ENCODE measurements at regions not wholly inside any gene's neighbourhood (a gene's known extent, or its start where the extent isn't known, plus 50 kb on each side); places are given as distances from the start of the nearest gene placed in this dataset.
"Not testable (repeated sequence)": the region's sequence is repeated elsewhere in the genome, so short reads cannot be mapped to it uniquely, and the experiment has no call there.

DNA sequence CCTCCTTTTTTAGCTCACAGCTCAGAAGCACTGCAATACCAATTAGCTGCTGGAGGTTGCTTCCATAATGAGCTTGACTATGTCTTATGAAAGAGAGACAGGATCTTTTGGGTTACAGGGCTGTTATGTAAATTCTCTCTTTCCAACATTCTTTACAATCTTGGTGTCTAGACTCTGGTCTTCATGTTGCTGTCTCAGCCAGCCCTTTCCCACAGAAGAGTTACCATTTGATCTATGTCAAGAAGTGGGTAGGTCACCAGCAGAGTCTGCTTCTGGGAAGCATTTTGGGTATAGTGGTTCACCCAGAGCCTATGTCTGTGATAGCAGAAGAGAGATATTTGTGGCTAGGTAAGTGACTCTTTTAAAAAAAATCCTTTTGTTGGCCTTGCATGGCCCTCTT is 234.5 kb downstream of the SATB1 start:
- no peak overlapping the region for H3K9ac ChIP-seq (ENCODE audit: low read depth, low read length)
- H3K4me1 ChIP-seq (ENCODE audit: control insufficient read depth, insufficient read depth, low read length): no peaks in the 10 kb centered on the region
- no peaks in the 10 kb centered on the region for H3K9me3 ChIP-seq (ENCODE audit: control insufficient read depth, insufficient read depth, low read length)
- H3K4me3 ChIP-seq (ENCODE audit: low read depth, low read length): no peak overlapping the region
- no peaks in the 10 kb centered on the region for H3K27me3 ChIP-seq (ENCODE audit: control insufficient read depth, insufficient read depth, low read length)
- H3K27ac ChIP-seq (ENCODE audit: low read depth, low read length): no peak overlapping the region
- no peaks in the 10 kb centered on the region for H3K36me3 ChIP-seq (ENCODE audit: control insufficient read depth, insufficient read depth, low read length)

- H3K9me3 ChIP-seq (ENCODE audit: control insufficient read depth, insufficient read depth, low read length): no peaks in the 10 kb centered on the region
- H3K9ac ChIP-seq (ENCODE audit: low read depth, low read length): no peak overlapping the region
- H3K27me3 ChIP-seq (ENCODE audit: control insufficient read depth, insufficient read depth, low read length): no peaks in the 10 kb centered on the region
- H3K27ac ChIP-seq (ENCODE audit: low read depth, low read length): no peak overlapping the region
- H3K4me3 ChIP-seq (ENCODE audit: low read depth, low read length): no peak overlapping the region
- no peaks in the 10 kb centered on the region for H3K4me1 ChIP-seq (ENCODE audit: control insufficient read depth, insufficient read depth, low read length)
- no peaks in the 10 kb centered on the region for H3K36me3 ChIP-seq (ENCODE audit: control insufficient read depth, insufficient read depth, low read length)
These were observed 235.7 kb downstream of the SATB1 start for GRCh38 chr3:18189282-18190050.

DNA sequence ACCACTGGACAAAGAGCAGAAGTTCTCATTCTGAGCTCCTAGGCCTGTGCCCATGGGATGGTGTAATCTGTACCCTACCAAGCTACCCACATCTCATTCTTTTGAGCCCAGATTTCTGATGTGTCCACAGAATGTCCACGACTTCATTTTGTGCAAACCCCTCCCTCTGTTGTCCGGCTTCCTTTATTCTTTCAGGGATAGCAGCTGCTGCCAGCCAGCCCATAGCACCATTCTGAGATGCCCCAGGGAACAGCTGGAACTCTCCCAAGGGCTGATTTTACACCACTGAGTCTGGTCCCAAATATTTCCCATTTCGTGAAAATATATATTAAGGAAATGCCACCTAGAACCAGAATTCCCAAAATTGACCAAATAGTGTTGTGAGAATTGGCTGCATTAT is 236.6 kb downstream of the SATB1 start:
- Histone ChIP-seq H3K4me1 (ENCODE audit: control insufficient read depth, insufficient read depth, low read length) (no peaks in the 10 kb centered on the region), H3K4me3 (ENCODE audit: low read depth, low read length) (no peak overlapping the region), H3K27me3 (ENCODE audit: control insufficient read depth, insufficient read depth, low read length) (no peaks in the 10 kb centered on the region), H3K9me3 (ENCODE audit: control insufficient read depth, insufficient read depth, low read length) (no peaks in the 10 kb centered on the region), H3K9ac (ENCODE audit: low read depth, low read length) (no peak overlapping the region), H3K36me3 (ENCODE audit: control insufficient read depth, insufficient read depth, low read length) (no peaks in the 10 kb centered on the region), H3K27ac (ENCODE audit: low read depth, low read length) (no peak overlapping the region)

GRCh38 chr3:18185624-18186023 is 239.5 kb downstream of the SATB1 start:
- no peak overlapping the region for H3K4me3 ChIP-seq (ENCODE audit: low read depth, low read length)
- no peaks in the 10 kb centered on the region for H3K4me1 ChIP-seq (ENCODE audit: control insufficient read depth, insufficient read depth, low read length)
- no peaks in the 10 kb centered on the region for H3K9me3 ChIP-seq (ENCODE audit: control insufficient read depth, insufficient read depth, low read length)
- no peaks in the 10 kb centered on the region for H3K36me3 ChIP-seq (ENCODE audit: control insufficient read depth, insufficient read depth, low read length)
- no peak overlapping the region for H3K27ac ChIP-seq (ENCODE audit: low read depth, low read length)
- no peak overlapping the region for H3K9ac ChIP-seq (ENCODE audit: low read depth, low read length)
- no peaks in the 10 kb centered on the region for H3K27me3 ChIP-seq (ENCODE audit: control insufficient read depth, insufficient read depth, low read length)

- H3K4me1 ChIP-seq (ENCODE audit: control insufficient read depth, insufficient read depth, low read length); H3K9me3 ChIP-seq (ENCODE audit: control insufficient read depth, insufficient read depth, low read length); H3K9ac ChIP-seq (ENCODE audit: low read depth, low read length); H3K27me3 ChIP-seq (ENCODE audit: control insufficient read depth, insufficient read depth, low read length); H3K36me3 ChIP-seq (ENCODE audit: control insufficient read depth, insufficient read depth, low read length); H3K27ac ChIP-seq (ENCODE audit: low read depth, low read length); H3K4me3 ChIP-seq (ENCODE audit: low read depth, low read length): not testable (repeated sequence)
These were observed 242.2 kb downstream of the SATB1 start for GRCh38 chr3:18182923-18183322.

DNA sequence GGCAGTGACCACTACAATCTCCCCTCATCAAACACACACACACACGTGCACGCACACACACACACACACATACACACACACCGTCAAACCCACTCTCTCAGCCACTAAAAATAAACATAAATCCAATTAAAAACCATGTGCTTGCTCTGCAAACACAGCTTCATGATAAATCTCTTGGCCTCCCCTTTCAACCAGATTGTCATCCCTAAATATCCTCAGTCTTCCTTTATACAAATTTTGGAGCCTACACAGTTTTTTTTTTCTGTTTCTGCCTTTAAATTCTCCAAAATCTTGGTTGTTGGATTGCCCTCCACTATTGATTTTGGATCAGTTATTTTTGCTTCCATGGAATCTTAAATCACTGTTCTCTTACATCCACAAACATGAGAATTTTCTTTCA is 245.6 kb downstream of the SATB1 start:
- no peaks in the 10 kb centered on the region for H3K27me3 ChIP-seq (ENCODE audit: control insufficient read depth, insufficient read depth, low read length)
- H3K9ac ChIP-seq (ENCODE audit: low read depth, low read length): no peak overlapping the region
- no peaks in the 10 kb centered on the region for H3K36me3 ChIP-seq (ENCODE audit: control insufficient read depth, insufficient read depth, low read length)
- H3K4me3 ChIP-seq (ENCODE audit: low read depth, low read length): no peak overlapping the region
- no peaks in the 10 kb centered on the region for H3K9me3 ChIP-seq (ENCODE audit: control insufficient read depth, insufficient read depth, low read length)
- H3K4me1 ChIP-seq (ENCODE audit: control insufficient read depth, insufficient read depth, low read length): no peaks in the 10 kb centered on the region
- H3K27ac ChIP-seq (ENCODE audit: low read depth, low read length): no peak overlapping the region

DNA sequence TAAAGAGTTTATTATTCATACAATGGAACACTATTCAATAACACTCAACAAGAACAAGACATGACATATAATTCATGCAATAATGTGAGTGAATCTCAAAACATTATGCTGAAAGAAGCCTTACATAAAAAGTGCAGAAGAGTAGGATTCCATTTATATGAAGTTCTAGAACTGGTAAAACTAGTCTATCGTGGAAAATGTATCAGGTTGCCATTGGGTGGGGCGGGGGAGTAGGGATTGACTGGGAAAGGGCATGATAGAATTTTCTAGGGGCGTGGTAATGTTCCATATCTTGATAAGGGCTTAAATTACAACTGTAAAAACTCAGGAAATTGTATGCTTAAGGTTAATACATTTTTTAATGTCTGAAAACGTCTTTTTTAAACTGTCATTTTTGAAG is 247.9 kb downstream of the SATB1 start:
- Histone ChIP-seq H3K9ac (ENCODE audit: low read depth, low read length) (no peak overlapping the region), H3K27me3 (ENCODE audit: control insufficient read depth, insufficient read depth, low read length) (no peaks in the 10 kb centered on the region), H3K27ac (ENCODE audit: low read depth, low read length) (no peak overlapping the region), H3K4me1 (ENCODE audit: control insufficient read depth, insufficient read depth, low read length) (no peaks in the 10 kb centered on the region), H3K9me3 (ENCODE audit: control insufficient read depth, insufficient read depth, low read length) (no peaks in the 10 kb centered on the region), H3K36me3 (ENCODE audit: control insufficient read depth, insufficient read depth, low read length) (no peaks in the 10 kb centered on the region), H3K4me3 (ENCODE audit: low read depth, low read length) (no peak overlapping the region)

- not testable (repeated sequence) for H3K27me3 ChIP-seq (ENCODE audit: control insufficient read depth, insufficient read depth, low read length); H3K4me3 ChIP-seq (ENCODE audit: low read depth, low read length); H3K36me3 ChIP-seq (ENCODE audit: control insufficient read depth, insufficient read depth, low read length); H3K9me3 ChIP-seq (ENCODE audit: control insufficient read depth, insufficient read depth, low read length); H3K27ac ChIP-seq (ENCODE audit: low read depth, low read length); H3K4me1 ChIP-seq (ENCODE audit: control insufficient read depth, insufficient read depth, low read length); H3K9ac ChIP-seq (ENCODE audit: low read depth, low read length)
These were observed 251.2 kb downstream of the SATB1 start for GRCh38 chr3:18173891-18174290.

DNA sequence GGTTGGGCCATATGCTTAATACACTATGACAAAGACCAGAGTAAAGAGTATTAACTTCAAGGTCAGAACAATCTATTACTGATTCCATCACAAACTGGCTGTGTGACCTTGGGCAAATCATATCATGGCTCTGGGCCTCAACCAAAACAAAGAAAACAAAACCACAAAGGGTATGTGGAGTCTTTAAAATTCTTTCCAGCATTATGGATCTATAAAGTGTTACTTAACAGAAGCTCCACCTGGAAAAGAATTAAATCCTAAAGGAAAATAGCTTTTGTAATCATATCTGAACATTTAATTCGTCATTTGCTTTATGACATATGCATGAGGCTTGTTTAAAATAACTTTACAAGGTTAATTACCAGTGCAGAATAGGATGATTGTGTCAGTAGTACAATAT is 265.5 kb downstream of the SATB1 start:
- H3K9ac ChIP-seq (ENCODE audit: low read depth, low read length): no peak overlapping the region
- no peak overlapping the region for H3K27ac ChIP-seq (ENCODE audit: low read depth, low read length)
- H3K9me3 ChIP-seq (ENCODE audit: control insufficient read depth, insufficient read depth, low read length): no peaks in the 10 kb centered on the region
- no peaks in the 10 kb centered on the region for H3K36me3 ChIP-seq (ENCODE audit: control insufficient read depth, insufficient read depth, low read length)
- H3K27me3 ChIP-seq (ENCODE audit: control insufficient read depth, insufficient read depth, low read length): no peaks in the 10 kb centered on the region
- H3K4me1 ChIP-seq (ENCODE audit: control insufficient read depth, insufficient read depth, low read length): no peaks in the 10 kb centered on the region
- no peak overlapping the region for H3K4me3 ChIP-seq (ENCODE audit: low read depth, low read length)

- no peaks in the 10 kb centered on the region for H3K9me3 ChIP-seq (ENCODE audit: control insufficient read depth, insufficient read depth, low read length)
- H3K27ac ChIP-seq (ENCODE audit: low read depth, low read length): no peak overlapping the region
- H3K9ac ChIP-seq (ENCODE audit: low read depth, low read length): no peak overlapping the region
- no peaks in the 10 kb centered on the region for H3K4me1 ChIP-seq (ENCODE audit: control insufficient read depth, insufficient read depth, low read length)
- H3K27me3 ChIP-seq (ENCODE audit: control insufficient read depth, insufficient read depth, low read length): no peaks in the 10 kb centered on the region
- no peak overlapping the region for H3K4me3 ChIP-seq (ENCODE audit: low read depth, low read length)
- H3K36me3 ChIP-seq (ENCODE audit: control insufficient read depth, insufficient read depth, low read length): no peaks in the 10 kb centered on the region
These were observed 271.5 kb downstream of the SATB1 start for GRCh38 chr3:18153571-18154173.

DNA sequence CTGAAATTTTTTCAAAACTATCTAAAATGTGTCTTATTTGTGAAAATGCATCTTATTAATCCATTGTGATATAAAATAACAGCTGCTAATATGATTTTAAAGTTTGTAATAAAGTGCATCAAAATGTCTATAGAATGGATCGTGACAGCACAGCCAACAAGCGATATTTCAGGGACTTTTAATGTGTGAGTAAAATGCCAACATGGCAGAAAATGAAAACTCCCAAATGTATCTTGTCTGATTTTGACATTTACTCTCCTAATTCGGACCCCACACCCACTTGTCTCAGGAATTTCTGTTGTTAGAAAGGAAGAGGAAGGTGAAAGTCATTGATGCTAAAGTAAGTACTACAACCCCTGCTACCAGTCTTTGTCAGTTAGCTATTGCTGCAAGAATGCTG is 273.9 kb downstream of the SATB1 start:
- Histone ChIP-seq H3K9ac (ENCODE audit: low read depth, low read length) (no peak overlapping the region), H3K4me3 (ENCODE audit: low read depth, low read length) (no peak overlapping the region), H3K9me3 (ENCODE audit: control insufficient read depth, insufficient read depth, low read length) (no peaks in the 10 kb centered on the region), H3K27me3 (ENCODE audit: control insufficient read depth, insufficient read depth, low read length) (no peaks in the 10 kb centered on the region), H3K27ac (ENCODE audit: low read depth, low read length) (no peak overlapping the region), H3K4me1 (ENCODE audit: control insufficient read depth, insufficient read depth, low read length) (no peaks in the 10 kb centered on the region), H3K36me3 (ENCODE audit: control insufficient read depth, insufficient read depth, low read length) (no peaks in the 10 kb centered on the region)

All from HUES48 (cell line).